Central memory CD8-positive, alpha-beta T cell (primary cell): ENCODE measurements at regions not wholly inside any gene's neighbourhood (a gene's known extent, or its start where the extent isn't known, plus 50 kb on each side); places are given as distances from the start of the nearest gene placed in this dataset.

Experiments used
- ATAC-seq: fragments of 150-1000 bp; cut with Tn5 transposase; replicated peaks from 2 replicates; pipeline ENCODE4 v1.10.0; 2022; ENCODE audit warnings: mild to moderate bottlenecking, moderate FRiP score, moderate number of reproducible peaks; ENCODE audit not compliant: poor library complexity, severe bottlenecking; ENCODE audit errors: extremely low read depth
- DNase-seq, 2 donors: peaks; one replicate each; pipeline ENCODE4 v3.0.0; 2021; ENCODE audit warnings: low spot score in 2 of 2
- H3K27ac Mint-ChIP-seq: one replicate; pipeline ENCODE4 v1.8.0; 2022; ENCODE audit warnings: low read depth, mild to moderate bottlenecking, moderate library complexity, mixed read lengths
- H3K27me3 Mint-ChIP-seq: one replicate; pipeline ENCODE4 v1.8.0; 2022; ENCODE audit warnings: mixed read lengths
- H3K36me3 Mint-ChIP-seq: one replicate; pipeline ENCODE4 v1.8.0; 2022; ENCODE audit warnings: mild to moderate bottlenecking, moderate library complexity, mixed read lengths; ENCODE audit not compliant: insufficient read depth
- H3K4me1 Mint-ChIP-seq: one replicate; pipeline ENCODE4 v1.8.0; 2022; ENCODE audit warnings: mixed read lengths
- H3K4me3 Mint-ChIP-seq: one replicate; pipeline ENCODE4 v1.8.0; 2022; ENCODE audit warnings: mild to moderate bottlenecking, moderate library complexity, mixed read lengths
- H3K9me3 Mint-ChIP-seq: one replicate; pipeline ENCODE4 v1.8.0; 2022; ENCODE audit warnings: mixed read lengths

GRCh38 chr15:39488516-39488915 lies 92.4 kb upstream of the THBS1 start:
- DNase-seq, result no peak
- Mint-ChIP-seq H3K4me3 (no peak overlapping the region), H3K9me3 (no peaks in the 10 kb centered on the region), H3K4me1 (no peaks in the 10 kb centered on the region), H3K27me3 (peaks cover 7% of the 10 kb centered on the region), H3K27ac (no peak overlapping the region), H3K36me3 (no peaks in the 10 kb centered on the region)
- ATAC-seq, result no peak

GRCh38 chr15:39488961-39489360 lies 91.9 kb upstream of the THBS1 start:
- Mint-ChIP-seq H3K27ac (no peak overlapping the region), H3K36me3 (no peaks in the 10 kb centered on the region), H3K9me3 (no peaks in the 10 kb centered on the region), H3K4me1 (no peaks in the 10 kb centered on the region), H3K4me3 (no peak overlapping the region), H3K27me3 (peaks cover 7% of the 10 kb centered on the region)
- DNase-seq, result no peak
- no peak for ATAC-seq

- Mint-ChIP-seq H3K4me1 (peaks cover 6% of the 10 kb centered on the region), H3K27ac (no peak overlapping the region), H3K27me3 (peaks cover 18% of the 10 kb centered on the region), H3K36me3 (no peaks in the 10 kb centered on the region), H3K4me3 (no peak overlapping the region), H3K9me3 (no peaks in the 10 kb centered on the region)
- DNase-seq (no peak), ATAC-seq (no peak)
These were observed 89.6 kb upstream of the THBS1 start for GRCh38 chr15:39491115-39491885.

- DNase-seq (no peak), ATAC-seq (no peak)
- Mint-ChIP-seq H3K27ac (no peak overlapping the region), H3K9me3 (no peaks in the 10 kb centered on the region), H3K36me3 (no peaks in the 10 kb centered on the region), H3K4me3 (no peak overlapping the region), H3K27me3 (peaks cover 25% of the 10 kb centered on the region), H3K4me1 (peaks cover 6% of the 10 kb centered on the region)
These were observed 88.9 kb upstream of the THBS1 start for GRCh38 chr15:39491886-39492490.

GRCh38 chr15:39493424-39494067 lies 87.3 kb upstream of the THBS1 start:
- Mint-ChIP-seq H3K36me3 (no peaks in the 10 kb centered on the region), H3K4me1 (peaks cover 16% of the 10 kb centered on the region), H3K27me3 (peaks cover 32% of the 10 kb centered on the region), H3K9me3 (no peaks in the 10 kb centered on the region), H3K27ac (no peak overlapping the region), H3K4me3 (no peak overlapping the region)
- ATAC-seq (no peak), DNase-seq (no peak)

- H3K27me3 Mint-ChIP-seq, result peaks cover 32% of the 10 kb centered on the region
- H3K4me3 Mint-ChIP-seq, result no peak overlapping the region
- H3K9me3 Mint-ChIP-seq, result no peaks in the 10 kb centered on the region
- no peaks in the 10 kb centered on the region for H3K36me3 Mint-ChIP-seq
- H3K27ac Mint-ChIP-seq, result no peak overlapping the region
- DNase-seq (no peak), ATAC-seq (peak; percentile 65)
- peaks cover 16% of the 10 kb centered on the region for H3K4me1 Mint-ChIP-seq
These were observed 86.4 kb upstream of the THBS1 start for GRCh38 chr15:39494462-39494861.

GRCh38 chr15:39495871-39496840 lies 84.7 kb upstream of the THBS1 start:
- H3K4me3 Mint-ChIP-seq, result no peak overlapping the region
- H3K27me3 Mint-ChIP-seq, result peaks cover 41% of the 10 kb centered on the region
- no peak overlapping the region for H3K27ac Mint-ChIP-seq
- H3K4me1 Mint-ChIP-seq, result peaks cover 16% of the 10 kb centered on the region
- H3K36me3 Mint-ChIP-seq, result no peaks in the 10 kb centered on the region
- no peaks in the 10 kb centered on the region for H3K9me3 Mint-ChIP-seq
- no peak for ATAC-seq
- no peak for DNase-seq

GRCh38 chr15:39497016-39497758 lies 83.7 kb upstream of the THBS1 start:
- H3K4me3 Mint-ChIP-seq, result no peak overlapping the region
- DNase-seq (no peak), ATAC-seq (no peak)
- peaks cover 16% of the 10 kb centered on the region for H3K4me1 Mint-ChIP-seq
- H3K36me3 Mint-ChIP-seq, result no peaks in the 10 kb centered on the region
- peaks cover 41% of the 10 kb centered on the region for H3K27me3 Mint-ChIP-seq
- H3K27ac Mint-ChIP-seq, result no peak overlapping the region
- H3K9me3 Mint-ChIP-seq, result no peaks in the 10 kb centered on the region

GRCh38 chr15:39497759-39498565 lies 82.9 kb upstream of the THBS1 start:
- Mint-ChIP-seq H3K9me3 (no peaks in the 10 kb centered on the region), H3K27ac (no peak overlapping the region), H3K4me3 (no peak overlapping the region), H3K4me1 (peaks cover 16% of the 10 kb centered on the region), H3K36me3 (no peaks in the 10 kb centered on the region), H3K27me3 (peaks cover 34% of the 10 kb centered on the region)
- peak; percentile 70 for ATAC-seq
- DNase-seq, result no peak

- ATAC-seq (no peak), DNase-seq (no peak)
- Mint-ChIP-seq H3K4me1 (peaks cover 16% of the 10 kb centered on the region), H3K4me3 (no peak overlapping the region), H3K36me3 (no peaks in the 10 kb centered on the region), H3K27me3 (peaks cover 34% of the 10 kb centered on the region), H3K27ac (no peak overlapping the region), H3K9me3 (no peaks in the 10 kb centered on the region)
These were observed 82.2 kb upstream of the THBS1 start for GRCh38 chr15:39498629-39499028.

GRCh38 chr15:39499042-39499441 lies 81.8 kb upstream of the THBS1 start:
- Mint-ChIP-seq H3K4me1 (peaks cover 16% of the 10 kb centered on the region), H3K4me3 (no peak overlapping the region), H3K27ac (no peak overlapping the region), H3K27me3 (peaks cover 34% of the 10 kb centered on the region), H3K36me3 (no peaks in the 10 kb centered on the region), H3K9me3 (no peaks in the 10 kb centered on the region)
- ATAC-seq (no peak), DNase-seq (no peak)
